Peyer's patch (tissue), 4 donors: ENCODE measurements at regions not wholly inside any gene's neighbourhood (a gene's known extent, or its start where the extent isn't known, plus 50 kb on each side); places are given as distances from the start of the nearest gene placed in this dataset.

Experiments
- CTCF ChIP-seq, 6 experiments: fragments of 450-650 bp in 4 of 6; fragments of 200-600 bp in 2 of 6; sonication (generic) in 1 of 6; IDR thresholded peaks; one replicate each; pipeline ENCODE4 v1.5.1; 2017 to 2019; ENCODE audit warnings: antibody characterized with exemption in 6 of 6, mild to moderate bottlenecking in 3 of 6, moderate library complexity in 1 of 6
- POLR2A ChIP-seq, 2 donors: fragments of 450-650 bp; IDR thresholded peaks; one replicate each; pipeline ENCODE4 v1.5.1; 2017; ENCODE audit warnings: antibody characterized with exemption in 2 of 2, mild to moderate bottlenecking in 2 of 2, moderate library complexity in 2 of 2

- no peak for TF ChIP-seq CTCF (IDR thresholded peaks at IDR 0.05)
- no peak for TF ChIP-seq POLR2A (IDR thresholded peaks at IDR 0.05)
Observed at GRCh38 chr2:175449616-175450015, 268.1 kb upstream of the ATP5MC3 start.
